Cardiac septum (tissue), 1 donor: ENCODE measurements at regions not wholly inside any gene's neighbourhood (a gene's known extent, or its start where the extent isn't known, plus 50 kb on each side); places are given as distances from the start of the nearest gene placed in this dataset.

Source experiments
- DNase-seq: peaks from one replicate; pipeline ENCODE4 v3.0.0-alpha.2; 2020; ENCODE audit warnings: low spot score
- intact Hi-C: fragments of 100-400 bp; cut with DNase I; formaldehyde crosslinking; loops from one replicate; pipeline ENCODE4 v1.14.0; 2022
- donor health status: DM: no; HTN: no; CAD: no.

DNA sequence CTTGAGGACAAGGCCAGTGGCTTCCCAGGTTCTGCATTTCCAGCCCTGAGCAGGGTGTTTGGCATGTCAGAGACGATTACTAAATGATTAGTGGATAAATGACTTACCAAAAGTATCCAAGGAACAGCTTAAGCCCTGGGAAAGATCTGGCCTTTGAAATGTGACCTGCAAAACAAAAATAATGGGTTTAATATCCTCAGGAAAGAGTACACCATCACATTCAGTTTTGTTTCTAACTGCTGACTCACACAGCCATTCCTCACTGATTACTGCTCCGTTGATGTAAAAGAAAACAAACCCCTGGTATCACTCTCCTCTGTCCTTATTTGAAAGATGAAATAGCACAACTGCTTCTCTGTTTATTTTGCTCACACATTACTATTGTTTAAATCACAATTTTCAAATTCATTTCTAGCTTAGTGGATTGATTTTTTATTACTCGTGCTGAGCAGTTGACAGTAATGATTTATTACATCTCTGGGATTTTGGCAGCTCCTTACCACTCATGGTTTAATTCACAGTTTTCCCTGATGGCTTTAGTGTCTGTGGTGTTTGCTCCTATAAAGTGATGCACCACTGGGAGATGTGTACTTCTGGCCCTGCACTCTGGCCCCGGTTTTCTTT is 117.0 kb downstream of the CBLL2 start:
- intact Hi-C loops = no loop called here
- no peak for DNase-seq

- DNase-seq = no peak
- intact Hi-C loops = no loop called here
These were observed 119.6 kb downstream of the CBLL2 start for GRCh38 chrX:22392133-22392948.

GRCh38 chrX:22395372-22395771 is 122.7 kb downstream of the CBLL2 start:
- intact Hi-C loops = no loop called here
- no peak for DNase-seq

DNA sequence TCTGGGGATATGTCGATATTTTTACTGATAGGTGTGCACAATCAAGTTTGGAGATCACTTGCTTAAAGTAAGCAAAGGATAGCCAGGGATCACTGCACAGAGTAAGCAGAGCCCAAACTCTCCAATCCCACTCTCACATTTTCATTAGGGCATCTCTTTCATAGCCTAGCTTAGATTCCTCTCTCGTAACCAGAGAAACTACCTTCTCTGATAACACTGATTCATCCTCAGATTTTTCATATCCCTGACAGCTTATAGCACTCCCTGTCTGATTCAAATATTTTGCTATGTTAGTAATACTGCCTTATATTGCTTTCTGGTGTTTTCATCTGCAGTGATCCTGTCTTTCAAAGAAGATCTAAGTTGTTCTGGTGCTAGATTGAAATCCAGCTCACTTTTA is 123.7 kb downstream of the CBLL2 start:
- intact Hi-C loops = no loop called here

GRCh38 chrX:22397566-22397965 is 124.9 kb downstream of the CBLL2 start:
- DNase-seq = no peak
- intact Hi-C loops = no loop called here

More for the DNA sequence above, 123.7 kb downstream of the CBLL2 start:
- DNase-seq = no peak

DNA sequence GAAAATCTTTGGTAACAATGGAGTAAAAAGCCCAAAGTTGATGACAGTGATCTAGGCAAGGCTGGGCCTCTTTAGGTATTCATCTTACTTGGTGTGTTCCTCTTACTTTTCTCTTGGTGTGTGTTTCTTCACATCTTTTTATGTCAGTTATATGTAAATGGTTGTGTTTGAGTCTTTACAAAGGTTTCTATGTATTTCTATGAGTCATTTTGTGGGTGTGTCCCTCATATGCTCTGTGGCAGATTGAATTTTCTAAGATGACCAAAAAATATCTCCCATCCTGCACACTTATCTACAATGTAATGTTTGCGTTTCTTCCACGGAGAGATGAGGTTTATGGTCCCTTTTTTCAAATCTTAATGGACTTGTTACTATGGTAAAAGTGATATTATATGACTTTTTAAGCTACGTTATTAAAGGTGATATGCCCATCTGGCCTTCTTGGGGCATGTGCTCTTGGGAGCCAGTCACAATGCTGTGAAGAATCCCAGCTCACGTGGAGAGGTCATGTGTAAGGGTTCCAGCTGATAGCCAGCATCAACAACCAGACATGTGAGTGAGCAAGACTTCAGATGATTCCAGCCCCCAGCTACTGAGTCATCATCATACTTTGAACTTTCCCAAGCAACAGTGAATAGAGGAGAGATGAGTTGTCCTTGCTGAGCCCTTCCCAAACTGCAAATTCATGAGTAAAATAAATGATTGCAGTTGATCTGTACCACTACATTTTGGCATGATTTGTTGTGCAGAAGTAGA is 126.9 kb downstream of the CBLL2 start:
- DNase-seq = no peak
- intact Hi-C loops = no loop called here

GRCh38 chrX:22404297-22404696 is 131.6 kb downstream of the CBLL2 start:
- intact Hi-C loops = no loop called here

GRCh38 chrX:22406201-22406737 is 133.6 kb downstream of the CBLL2 start:
- intact Hi-C loops = no loop called here
- no peak for DNase-seq

More at GRCh38 chrX:22404297-22404696, 131.6 kb downstream of the CBLL2 start:
- DNase-seq = no peak

- intact Hi-C loops = no loop called here
- DNase-seq = no peak
These were observed 136.7 kb downstream of the CBLL2 start for GRCh38 chrX:22409418-22409817.

- DNase-seq = no peak
- intact Hi-C loops = no loop called here
These were observed 151.6 kb downstream of the CBLL2 start for GRCh38 chrX:22424122-22424915.

DNA sequence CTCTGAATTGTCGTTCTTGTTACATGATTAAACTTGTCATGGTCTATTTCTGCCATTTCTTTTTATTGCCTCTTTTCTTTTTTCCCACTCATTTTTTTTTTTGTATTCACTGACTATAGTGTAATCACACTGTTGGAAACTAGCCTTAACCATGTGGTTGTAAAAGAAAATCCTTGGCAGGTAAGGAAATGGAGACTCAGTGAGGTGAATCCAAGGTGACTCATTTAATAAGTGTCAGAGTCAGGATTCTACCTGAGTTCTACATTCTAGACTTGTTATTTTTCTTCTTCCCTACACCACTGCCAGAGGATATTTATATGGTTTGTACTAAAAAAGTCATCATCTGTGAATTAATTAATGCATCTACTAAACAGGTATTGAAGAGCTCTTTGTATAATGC is 152.2 kb downstream of the CBLL2 start:
- intact Hi-C loops = no loop called here
- no peak for DNase-seq

DNA sequence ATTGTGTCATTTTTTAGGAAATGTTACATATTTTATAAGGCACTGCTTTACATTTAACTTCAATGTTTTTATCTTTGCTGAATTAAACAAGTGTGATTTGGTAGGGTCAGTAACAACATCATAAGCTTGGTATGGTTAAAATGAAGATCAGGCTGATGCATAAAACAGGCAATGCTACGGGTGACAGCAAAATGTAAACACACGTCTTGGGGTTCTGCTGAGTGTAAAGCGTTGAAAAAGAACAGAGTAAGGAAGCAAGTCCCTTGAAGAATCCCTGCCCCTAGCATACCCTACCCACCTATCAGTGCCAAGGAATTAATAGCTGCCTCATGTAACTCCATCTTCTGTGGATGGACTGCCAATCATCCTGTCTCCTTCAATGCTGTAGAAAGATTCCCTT is 157.0 kb downstream of the CBLL2 start:
- DNase-seq = no peak
- intact Hi-C loops = no loop called here

DNA sequence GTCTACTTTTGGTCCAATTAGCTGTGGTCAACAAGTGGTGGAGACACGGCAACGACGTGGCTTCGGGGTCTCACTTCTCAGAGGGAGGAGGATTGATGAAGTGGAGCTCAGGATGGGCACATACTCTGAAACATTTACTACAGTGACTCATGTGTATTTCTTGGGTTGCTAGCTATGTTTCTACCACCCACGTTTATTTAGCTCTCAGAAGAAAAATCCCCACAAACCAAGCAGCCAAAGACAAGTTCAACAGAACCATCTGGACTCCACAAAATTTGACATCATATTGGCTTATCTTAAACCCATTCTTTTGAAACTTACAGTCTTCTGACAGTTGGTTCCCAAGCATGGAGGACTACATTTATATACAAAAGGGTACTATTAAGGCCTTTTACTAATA is 158.0 kb downstream of the CBLL2 start:
- intact Hi-C loops = no loop called here
- no peak for DNase-seq

GRCh38 chrX:22433292-22434070 is 160.8 kb downstream of the CBLL2 start:
- no peak for DNase-seq
- intact Hi-C loops = no loop called here

DNA sequence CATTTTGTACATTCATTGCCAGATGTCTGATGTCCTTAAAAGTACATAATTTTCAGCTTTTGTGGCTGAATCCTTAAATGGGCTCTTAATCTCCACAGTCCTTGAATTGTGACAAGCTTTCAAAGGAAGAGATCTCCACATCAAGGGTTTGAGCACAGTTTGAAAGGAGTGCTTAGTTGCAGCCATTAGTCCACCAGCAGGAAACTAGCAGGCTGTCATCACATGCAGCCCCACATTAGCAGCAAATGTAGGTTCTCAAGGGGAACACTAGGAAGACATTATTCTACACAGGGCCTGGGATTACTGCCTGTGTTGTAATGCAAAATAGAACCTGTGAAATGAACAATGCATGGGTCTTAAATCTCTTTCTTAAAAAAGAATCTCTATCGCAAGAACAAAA is 173.2 kb downstream of the CBLL2 start:
- DNase-seq = no peak
- intact Hi-C loops = no loop called here

DNA sequence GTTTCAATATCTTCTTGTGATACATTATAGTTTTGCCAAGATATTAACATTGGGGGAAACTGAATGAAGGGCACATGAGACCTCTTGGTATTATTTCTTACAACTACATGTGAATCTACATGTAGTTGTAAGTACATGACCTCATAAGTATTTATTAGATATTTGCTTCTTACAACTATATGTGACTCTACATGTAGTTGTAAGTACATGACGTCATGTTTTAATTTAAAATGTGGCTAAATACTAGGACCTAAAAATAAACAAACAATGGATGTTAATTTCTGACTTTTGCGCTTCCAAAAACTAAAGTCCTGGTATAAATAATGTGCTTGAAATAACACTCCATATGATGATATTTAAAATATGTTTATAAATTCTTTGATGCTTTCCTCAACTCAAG is 190.2 kb downstream of the CBLL2 start:
- no peak for DNase-seq
- intact Hi-C loops = no loop called here

DNA sequence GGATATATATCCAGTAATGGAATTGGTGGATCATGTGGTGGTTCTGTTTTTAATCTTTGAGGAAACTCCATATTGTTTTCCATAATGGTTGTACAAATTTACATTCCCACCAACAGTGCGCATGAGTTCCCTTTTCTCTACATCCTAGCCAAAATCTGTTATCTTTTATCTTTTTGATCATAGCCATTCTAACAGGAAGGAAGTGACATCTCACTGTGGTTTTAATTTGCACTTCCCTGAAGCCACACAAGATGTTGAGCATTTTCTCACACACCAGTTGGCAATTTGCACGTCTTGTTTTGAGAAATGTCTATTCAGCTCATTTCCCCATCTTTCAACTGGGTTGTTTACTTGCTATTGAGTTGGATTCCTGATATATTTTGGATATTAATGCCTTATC is 194.9 kb downstream of the CBLL2 start:
- no peak for DNase-seq
- intact Hi-C loops = no loop called here

- intact Hi-C loops = no loop called here
- DNase-seq = no peak
These were observed 208.7 kb downstream of the CBLL2 start for GRCh38 chrX:22481436-22481835.

DNA sequence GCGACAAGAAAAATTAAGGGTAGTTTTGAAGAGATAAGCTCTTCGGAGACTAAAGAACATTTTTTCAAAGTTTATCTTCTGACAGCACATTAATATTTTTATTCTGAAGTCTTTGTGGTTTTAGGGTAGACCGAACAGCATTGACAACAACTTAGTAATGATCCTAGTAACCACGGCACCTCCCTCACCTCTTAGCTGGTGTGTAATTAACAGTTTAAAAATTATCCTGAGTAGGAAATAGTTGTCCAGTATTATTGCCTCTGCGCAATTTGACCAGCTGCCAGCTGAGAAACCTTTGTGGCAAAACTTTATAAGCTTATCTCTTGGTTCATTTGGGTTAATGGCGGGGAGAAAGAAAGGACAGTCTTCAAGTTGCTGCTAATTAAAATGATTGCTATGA is 213.6 kb downstream of the CBLL2 start:
- intact Hi-C loops = no loop called here
- no peak for DNase-seq
